Stimulated activated CD4-positive, alpha-beta T cell treated with anti-CD3 and anti-CD28 coated beads, TNF-alpha, amount 100 ng/mL, for 24 hours (primary cell): ENCODE measurements at regions not wholly inside any gene's neighbourhood (a gene's known extent, or its start where the extent isn't known, plus 50 kb on each side); places are given as distances from the start of the nearest gene placed in this dataset.
"Not testable (repeated sequence)": the region's sequence is repeated elsewhere in the genome, so short reads cannot be mapped to it uniquely, and the experiment has no call there.

Experiments
- DNase-seq, 3 experiments: peaks; one replicate each; pipeline ENCODE4 v3.0.0-alpha.2; 2020; ENCODE audit warnings: low read depth in 3 of 3

DNA sequence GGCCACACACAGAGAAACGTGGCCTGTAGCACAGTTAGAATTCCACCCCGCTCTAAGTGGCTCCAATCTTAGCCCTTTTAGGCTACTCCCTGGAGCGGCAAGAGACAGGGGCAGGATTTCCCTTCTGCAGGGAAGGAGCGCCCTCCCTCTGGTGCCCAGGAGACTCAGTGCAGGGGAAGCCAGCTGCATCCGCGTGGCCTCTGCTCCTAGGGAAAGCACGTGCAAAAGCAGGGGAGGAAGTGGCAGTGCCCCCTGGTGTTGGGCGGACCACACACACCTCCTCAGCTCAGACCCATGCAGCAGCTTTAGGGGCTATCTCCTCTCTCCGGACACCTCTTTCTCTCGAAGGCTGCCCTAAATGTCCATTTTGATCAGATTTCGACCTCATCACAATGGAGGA lies 50.0 kb downstream of the SPRING1 start:
- peak; percentile 4 to 51 (median 11) for DNase-seq

DNA sequence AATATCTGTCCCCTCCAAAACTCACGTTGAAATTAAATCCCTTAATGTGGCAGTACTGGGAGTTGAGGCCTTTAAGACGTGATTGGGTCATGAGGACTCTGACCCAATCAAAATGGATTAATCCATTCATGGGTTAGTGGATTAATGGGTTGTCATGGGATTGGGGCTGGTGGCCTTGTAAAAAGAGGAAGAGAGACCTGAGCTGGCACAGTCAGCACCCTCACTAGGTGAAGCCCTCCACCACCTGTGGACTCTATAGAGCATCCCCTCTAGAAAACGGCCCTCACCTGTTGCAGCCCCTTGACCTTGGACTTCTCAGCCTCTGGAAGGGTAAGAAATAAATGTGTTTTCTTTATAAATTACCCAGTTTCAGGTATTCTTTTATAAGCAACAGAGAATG lies 53.0 kb downstream of the SPRING1 start:
- DNase-seq: no peak

DNA sequence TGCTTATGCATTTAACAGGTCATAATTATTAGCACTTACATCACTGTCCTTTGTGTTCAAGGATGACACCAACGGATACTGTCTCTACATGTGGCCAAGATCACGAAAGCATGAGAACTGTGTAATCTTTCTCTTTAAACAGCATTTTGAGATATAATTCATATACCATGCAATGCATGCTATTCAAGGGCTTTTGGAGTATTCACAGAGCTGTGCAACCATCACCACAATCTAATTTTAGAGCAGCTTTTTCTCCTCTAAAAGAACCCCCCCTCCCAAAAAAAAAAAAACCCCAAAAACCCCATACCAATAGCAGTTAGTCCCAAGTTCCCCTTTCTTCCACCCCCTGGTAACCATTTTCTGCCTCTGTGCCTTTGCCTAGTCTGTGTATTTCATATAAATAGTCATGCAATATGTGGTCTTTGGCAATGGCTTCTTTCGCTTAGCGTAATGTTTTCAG lies 60.6 kb downstream of the SPRING1 start:
- no peak for DNase-seq

DNA sequence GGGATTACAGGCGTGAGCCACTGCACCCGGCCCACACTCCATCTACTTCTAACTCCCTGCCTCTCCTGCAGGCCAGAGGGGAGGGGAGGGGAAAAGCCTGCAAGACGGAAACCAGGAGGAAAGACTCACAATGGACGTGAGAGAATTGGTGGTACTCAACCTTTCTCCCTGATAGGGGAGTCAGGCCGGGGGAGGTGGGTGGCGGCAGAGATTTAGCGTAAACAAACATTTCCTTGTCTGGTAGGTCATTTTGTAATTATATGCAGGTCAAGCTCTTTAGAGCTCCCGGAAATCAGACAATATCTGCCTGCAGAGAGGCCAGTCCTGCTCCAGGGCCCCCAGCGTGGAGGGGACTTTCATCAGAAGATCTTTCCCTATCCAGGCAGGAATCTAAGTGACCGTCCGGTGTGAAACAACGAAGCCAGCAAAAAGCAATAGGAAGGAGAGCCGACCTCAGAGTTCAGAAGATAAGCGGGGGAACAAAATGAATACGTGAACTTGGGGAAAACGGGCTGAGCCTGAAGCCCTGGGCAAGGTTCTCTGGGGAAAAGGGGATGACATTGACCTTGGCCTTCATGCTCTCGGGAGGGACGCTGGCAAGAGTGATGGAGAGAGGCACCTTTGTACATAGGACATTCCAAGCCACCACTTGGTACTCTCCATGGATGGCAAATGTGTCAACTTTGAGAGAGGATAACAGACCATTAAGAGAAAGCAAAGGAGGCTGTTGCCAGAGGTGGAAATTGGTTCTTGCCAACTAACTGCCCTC lies 62.3 kb downstream of the SPRING1 start:
- no peak for DNase-seq

DNA sequence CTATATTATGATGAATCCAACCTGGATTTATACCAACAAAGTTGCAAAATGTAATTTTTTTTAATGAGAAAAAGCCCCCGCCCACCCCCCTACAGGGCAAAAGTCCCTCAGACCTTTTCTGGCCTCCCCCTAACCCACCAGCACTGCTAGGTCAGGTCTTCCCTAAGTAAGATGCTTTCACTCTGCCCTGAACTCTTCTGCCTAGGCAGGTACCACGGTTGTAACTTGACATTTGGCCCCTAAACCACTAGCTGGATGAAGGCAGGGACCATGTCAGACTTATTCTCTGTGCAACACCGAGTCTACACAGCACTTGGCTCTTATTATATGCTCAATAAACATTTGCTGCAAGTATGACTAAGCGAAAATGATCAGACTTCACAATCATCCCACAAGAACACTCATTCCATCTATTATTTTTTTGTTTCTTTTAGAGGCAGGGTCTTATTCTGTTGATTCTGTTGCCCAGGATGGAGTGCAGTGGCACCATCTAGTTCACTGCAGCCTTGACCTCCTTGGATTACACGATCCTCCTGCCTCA lies 63.2 kb downstream of the SPRING1 start:
- DNase-seq: no peak

DNA sequence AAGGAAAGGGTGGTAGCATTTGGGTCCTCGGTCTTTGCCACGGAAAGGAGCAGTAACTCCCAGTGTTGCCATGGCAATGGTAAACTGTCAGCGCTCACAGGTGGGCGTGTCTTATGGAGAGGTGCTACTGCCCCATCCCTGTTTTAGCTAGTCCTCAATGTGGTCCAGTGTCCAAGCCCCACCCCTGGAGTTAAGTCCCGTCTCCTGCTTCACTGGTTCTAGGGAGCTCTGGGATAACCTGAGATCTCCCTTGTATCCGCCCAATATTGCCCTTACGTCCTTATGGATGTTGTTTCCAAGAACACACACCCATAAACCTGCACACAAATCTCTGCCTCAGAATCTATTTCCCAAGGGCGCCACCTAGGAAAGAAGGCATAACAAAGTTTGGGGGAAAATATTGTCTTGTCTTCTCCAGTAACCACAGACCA lies 64.2 kb downstream of the SPRING1 start:
- no peak for DNase-seq

DNA sequence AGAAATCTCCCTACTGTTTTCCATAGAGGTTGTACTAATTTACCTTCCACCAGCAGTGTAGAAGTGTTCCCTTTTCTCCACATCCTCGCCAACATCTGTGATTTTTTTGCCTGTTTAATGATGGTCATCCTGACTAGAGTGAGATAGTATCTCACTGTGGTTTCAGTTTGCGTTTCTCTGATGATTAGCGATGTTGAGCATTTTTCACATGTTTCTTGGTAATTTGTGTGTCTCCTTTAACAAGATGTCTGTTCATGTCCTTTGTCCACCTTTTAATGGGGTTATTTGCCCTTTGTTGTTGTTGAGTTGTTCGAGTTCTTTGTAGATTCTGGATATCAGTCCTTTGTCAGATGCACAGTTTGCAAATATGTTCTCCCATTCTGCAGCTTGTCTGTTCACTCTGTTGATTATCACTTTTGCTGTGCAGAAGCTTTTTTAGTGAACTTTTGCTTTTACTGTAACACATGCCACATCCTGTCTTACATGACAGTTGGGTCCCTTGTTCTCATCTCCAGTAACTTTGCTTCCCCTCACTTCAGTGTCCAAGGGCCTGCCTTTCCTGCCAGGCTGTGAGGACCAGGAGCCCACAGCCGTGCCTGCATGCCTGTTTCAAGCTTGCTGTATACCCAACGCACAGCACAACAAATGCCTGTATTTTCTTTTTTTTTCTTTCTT lies 64.9 kb downstream of the SPRING1 start:
- no peak for DNase-seq

DNA sequence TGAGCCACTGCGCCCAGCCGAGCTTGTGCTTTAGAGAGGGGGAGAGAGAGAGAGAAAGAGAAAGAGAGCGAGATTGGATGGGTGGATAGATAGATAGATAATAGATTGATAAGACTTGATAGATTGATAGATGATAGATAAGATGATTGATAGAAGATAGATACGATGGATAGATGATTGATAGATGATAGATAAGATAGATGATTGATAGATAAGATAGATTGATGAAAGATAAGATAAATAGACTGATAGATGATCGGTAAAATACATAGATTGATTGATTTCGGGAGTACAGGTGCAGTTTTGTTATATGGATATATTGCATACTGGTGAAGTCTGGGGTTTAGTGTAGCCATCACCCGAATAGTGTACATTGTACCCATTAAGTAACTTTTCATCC lies 65.9 kb downstream of the SPRING1 start:
- DNase-seq: no peak

DNA sequence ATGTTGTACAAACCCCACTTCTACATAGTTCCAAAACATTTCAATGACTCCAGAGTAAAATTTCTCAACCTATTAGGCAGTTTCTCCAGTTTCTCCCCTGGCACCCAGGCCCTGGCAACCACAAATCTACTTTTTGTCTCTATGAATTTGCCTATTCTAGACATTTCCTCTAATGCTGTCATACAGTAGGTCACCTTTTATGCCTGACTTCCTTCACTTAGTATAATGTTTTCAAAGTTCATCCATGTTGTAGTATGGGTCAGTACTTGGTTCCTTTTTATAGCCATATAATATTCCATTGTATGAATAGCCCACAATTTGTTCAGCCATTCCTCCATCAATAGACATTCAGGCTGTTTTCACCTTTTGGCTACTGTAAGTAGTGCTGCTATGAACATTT lies 67.0 kb downstream of the SPRING1 start:
- DNase-seq: no peak

DNA sequence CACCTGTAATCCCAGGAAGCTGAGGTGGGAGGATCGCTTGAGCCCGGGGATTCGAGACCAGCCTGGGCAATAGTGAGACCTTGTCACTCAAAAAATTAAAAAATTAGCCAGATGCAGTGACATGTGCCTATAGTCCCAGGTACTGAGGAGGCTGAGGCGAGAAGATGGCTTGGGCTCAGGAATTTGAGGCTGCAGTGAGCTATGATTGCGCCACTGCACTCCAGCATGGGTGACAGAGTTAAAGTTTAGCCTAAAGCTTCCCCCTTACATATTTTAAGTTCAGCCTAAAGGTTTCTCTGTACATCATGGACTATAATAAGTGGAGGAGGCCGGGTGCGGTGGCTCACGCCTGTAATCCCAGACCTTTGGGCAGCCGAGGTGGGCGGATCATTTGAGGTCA lies 70.1 kb downstream of the SPRING1 start:
- no peak for DNase-seq

DNA sequence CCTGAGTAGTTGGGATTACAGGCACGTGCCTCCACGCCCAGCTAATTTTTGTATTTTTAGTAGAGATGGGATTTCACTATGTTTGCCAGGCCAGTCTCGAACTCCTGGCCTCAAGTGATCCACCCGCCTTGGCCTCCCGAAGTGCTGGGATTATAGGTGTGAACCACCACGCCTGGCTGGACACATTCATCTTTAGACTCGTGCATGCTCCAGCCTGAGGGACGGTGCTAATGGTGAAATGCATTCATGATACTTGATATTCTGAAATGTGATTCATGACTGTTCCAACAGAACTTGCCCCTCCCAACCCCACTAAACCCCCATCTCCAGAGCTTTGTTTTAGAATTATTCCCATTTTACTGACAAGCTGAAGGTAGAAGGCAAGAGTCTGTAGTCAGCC lies 71.0 kb downstream of the SPRING1 start:
- not testable (repeated sequence) for DNase-seq

DNA sequence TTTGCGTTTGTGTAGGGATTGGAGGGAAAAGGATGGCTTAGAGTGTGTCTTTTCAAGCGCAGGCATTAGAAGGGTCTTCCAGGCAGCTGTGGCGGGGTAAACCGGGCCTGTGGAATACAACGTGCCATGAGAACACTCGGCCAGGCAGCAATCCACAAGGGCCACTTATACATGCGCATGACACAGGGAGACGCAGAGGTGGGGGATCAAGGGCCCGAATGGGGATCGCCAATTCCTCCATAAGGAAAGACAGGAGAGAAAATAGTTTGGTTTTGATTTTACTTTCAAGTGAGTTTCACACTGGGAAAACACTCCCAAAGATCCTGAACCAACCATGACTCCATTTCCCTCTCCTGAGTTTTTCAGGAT lies 71.6 kb downstream of the SPRING1 start:
- no peak for DNase-seq

DNA sequence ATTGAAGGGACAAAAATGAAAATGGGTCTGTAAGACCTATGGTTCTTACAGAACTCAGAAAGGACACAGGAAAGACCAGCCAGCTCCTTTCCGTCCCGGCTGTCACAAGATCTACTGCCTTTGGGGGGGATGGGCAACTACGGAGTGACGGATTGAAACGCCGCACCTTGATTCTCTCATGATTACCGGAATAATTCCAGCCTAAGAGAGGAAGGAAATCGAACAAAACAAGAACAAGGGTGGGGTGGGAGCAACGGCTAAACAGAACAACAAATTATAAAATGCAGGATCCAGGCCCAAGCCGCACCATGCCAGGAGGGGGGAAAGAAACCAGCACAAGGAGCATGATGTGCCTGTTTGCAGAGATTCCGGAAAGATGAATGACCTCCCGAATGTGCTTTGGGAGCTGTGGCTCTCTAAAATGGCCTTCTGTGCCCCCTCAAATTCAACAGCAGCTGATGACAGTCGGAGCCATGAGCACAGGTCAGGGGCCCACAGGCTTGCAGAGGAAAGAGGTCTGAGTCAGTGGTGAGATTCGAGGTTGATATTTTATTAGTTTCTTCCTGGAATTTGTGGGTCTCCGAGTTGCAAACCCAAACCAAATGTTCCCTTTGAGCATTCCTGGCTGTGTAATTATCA lies 72.1 kb downstream of the SPRING1 start:
- DNase-seq: no peak

DNA sequence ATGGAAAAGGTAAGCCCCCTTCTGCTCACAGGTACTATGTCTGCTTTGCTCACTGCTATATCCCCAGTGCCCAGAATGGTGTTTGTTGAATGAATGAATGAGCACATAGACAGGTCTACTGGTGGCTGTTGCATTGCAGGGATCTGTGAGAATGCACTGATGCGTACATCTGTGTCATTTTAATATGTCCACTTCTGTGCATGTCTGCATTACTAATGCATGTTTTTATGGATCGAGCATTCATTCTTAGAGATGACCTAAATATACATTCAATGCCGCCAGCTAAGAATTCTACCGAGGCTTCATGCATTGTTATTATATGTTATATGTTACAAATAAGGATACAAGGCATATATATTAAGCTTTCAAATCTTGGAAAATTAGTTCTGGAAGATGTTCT lies 73.8 kb downstream of the SPRING1 start:
- no peak for DNase-seq

DNA sequence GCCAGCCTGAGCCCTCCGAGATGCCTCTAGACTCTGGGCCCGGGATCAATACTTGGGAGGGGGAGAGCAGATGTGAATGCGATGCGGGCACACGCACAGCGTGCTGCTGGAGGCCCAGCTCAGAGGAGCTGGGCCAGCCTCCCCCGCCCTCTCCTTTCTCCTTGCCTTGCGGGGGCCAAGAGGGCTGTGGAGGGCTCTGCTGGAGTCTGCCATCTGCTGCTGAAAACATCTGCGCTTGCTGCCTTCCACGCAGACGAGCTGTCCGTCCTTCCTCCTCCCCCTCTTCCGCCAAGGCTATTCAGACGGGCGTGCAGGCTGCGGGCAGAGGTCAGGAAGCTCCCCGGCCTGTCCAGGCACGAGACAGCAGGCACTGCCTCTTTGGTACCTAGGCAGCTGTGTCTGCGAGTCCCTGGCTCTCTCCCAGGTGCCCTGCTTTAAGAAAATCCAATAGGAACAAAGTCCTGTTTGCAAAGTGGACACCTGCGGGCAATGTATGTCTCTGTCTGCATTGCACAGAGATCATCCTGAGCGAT lies 75.2 kb downstream of the SPRING1 start:
- DNase-seq: no peak

DNA sequence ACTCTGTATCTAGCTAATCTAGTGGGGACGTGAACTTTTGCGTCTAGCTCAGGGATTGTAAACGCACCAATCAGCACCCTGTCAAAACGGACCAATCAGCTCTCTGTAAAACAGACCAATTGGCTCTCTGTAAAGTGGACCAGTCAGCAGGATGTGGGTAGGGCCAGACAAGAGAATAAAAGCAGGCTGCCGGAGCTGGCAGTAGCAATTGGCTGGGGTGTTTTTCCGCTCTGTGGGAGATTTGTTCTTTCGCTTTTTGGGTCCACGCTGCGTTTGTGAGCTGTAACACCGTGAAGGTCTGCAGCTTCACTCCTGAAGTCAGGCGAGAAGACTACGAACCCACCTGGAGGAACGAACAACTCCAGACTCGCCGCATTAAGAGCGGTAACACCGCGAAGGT lies 76.5 kb downstream of the SPRING1 start:
- DNase-seq: no peak

DNA sequence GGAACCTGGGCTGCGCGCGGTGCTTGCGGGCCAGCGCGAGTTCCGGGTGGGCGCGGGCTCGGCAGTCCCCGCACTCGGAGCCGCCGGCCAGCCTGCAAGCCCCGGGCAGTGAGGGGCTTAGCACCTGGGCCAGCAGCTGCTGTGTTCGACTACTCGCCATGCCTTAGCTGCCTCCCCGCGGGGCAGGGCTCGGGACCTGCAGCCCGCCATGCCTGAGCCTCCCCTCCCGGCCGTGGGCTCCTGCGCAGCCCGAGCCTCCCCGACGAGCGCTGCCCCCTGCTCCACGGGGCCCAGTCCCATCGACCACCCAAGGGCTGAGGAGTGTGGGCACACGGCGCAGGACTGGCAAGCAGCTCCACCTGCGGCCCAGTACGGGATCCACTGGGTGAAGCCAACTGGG lies 77.1 kb downstream of the SPRING1 start:
- not testable (repeated sequence) for DNase-seq

DNA sequence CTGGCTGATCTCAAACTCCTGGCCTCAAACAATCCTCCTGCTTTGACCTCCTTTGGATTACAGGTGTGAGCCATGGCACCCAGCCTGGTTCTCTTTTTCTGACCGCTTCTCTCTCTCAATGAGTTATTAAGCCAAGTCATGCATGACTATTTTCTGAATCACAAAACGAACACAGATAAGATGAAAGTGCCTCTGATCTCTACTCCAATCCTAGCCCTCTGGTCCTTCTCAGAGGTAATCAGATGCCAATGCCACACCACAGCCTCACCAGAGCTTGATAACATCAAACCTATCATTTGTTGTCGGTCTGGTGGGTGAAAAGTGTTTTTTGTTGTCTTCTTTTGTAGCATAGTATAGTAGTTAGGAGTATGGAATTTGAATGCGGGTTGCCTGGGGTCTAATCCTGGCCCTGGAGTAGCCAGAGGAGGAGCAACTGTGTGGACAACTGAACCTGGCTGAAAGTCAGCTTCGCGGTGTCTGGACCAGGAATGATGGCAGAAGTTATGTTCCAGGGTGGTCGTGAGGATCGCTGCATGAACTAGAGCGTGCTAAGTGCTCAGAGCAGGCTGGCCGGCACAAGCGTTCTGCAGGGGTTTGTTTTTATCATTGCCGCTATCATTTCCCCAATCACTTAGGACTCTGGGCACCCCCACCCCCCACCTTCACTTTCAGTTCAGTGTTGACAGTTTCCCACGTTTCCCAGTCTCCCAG lies 77.9 kb downstream of the SPRING1 start:
- no peak for DNase-seq

DNA sequence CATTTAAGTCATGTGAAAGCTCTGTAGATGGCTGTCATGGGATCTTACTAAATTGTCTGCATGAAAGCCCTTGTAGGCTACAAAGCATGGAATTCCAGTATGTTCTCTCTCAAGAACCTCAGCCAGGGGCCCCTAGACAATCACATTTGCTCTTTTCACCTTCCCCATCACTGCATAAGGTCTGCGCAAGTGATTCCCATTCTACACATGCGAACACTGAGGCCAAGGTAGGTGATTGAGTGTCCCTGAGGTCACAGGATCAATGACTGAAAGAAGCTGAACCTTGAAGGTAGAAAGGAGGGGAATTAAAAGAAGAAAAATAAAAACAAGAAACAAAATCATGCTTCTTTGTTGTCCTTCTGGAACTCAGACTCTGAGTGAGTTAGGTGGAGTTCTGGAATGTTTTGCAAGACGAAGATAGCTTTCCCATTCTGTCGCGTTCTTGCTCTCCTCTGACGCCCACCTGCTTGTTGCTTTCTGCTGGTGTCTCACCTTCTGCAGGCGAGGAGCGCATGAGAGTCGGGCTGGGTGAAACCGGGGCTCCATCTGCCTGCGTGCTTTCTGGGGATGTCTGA lies 79.9 kb downstream of the SPRING1 start:
- no peak for DNase-seq

DNA sequence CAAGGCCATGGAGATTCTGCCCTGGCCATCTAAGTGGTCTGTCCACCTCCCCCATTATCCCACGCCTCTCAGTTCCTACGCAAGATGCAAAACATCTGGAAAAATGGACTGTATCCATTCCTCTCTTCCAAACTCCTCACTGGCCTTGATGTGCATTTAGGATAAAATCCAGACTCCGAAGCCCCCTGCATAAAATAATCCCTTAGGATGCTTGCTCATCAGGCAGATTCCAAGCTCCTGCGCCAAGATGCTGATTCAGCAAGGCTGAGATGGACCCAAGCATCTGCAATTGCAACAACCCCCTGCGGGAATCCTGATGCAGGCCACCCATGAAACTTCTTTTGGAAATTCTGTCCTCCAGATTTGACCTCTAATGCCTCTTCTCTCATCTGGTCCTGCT lies 81.6 kb downstream of the SPRING1 start:
- DNase-seq: no peak

DNA sequence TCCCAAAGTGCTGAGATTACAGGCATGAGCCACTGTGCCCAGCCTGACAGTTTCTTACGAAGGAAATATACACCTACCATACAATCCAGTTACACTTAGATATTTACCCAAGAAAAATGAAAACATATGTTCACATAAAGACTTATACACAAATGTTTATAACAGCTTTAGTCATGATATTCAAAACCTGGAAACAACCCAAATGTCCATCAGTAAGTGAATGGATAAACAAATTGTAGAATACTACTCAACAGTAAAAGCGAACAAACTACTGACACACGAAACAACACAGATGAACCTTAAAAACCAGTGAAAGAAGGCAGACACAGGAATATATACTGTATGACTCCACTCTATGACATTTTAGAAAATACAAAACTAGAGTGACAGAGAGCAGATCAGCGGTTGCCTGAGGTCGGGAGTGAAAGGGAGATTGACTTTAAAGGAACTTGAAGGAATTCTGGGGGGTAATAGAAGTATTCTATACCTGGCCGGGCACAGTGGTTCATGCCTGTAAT lies 83.6 kb downstream of the SPRING1 start:
- DNase-seq: no peak
